Keratinocyte (primary cell): ENCODE measurements at regions not wholly inside any gene's neighbourhood (a gene's known extent, or its start where the extent isn't known, plus 50 kb on each side); places are given as distances from the start of the nearest gene placed in this dataset.

Experiments
- DNase-seq: peaks from one replicate; pipeline ENCODE4 v3.0.0-alpha.2; 2011; ENCODE audit warnings: low read depth, missing footprints, low spot score
- FAIRE-seq: peaks from 2 replicates; lab custom pipeline; 2011; peaks lifted over from hg19 to GRCh38; lab: Jason Lieb, UNC
- H2AFZ ChIP-seq: 2 replicates; pipeline ENCODE4 v1.6.0; 2012; ENCODE audit warnings: low read length, control low read depth, inconsistent platforms; ENCODE audit not compliant: control insufficient read depth
- H3K27ac ChIP-seq: 2 replicates; pipeline ENCODE4 v1.5.1; 2011; ENCODE audit warnings: low read length; ENCODE audit not compliant: control insufficient read depth, insufficient read depth
- H3K27me3 ChIP-seq: 3 replicates; pipeline ENCODE4 v1.6.0; 2011; ENCODE audit warnings: low read length; ENCODE audit not compliant: control insufficient read depth, insufficient read depth; ENCODE audit errors: extremely low read depth
- H3K36me3 ChIP-seq, 2 experiments: 2 replicates in 1 of 2; 3 replicates in 1 of 2; pipeline ENCODE4 v1.5.1; 2011; ENCODE audit warnings: low read length in 2 of 2, mild to moderate bottlenecking in 1 of 2; ENCODE audit not compliant: control insufficient read depth in 2 of 2, insufficient read depth in 2 of 2; ENCODE audit errors: extremely low read depth in 1 of 2
- H3K4me1 ChIP-seq: 3 replicates; pipeline ENCODE4 v1.5.1; 2011; ENCODE audit warnings: low read length; ENCODE audit not compliant: control insufficient read depth, insufficient read depth; ENCODE audit errors: extremely low read depth
- H3K4me2 ChIP-seq: 3 replicates; pipeline ENCODE4 v1.6.0; 2011; ENCODE audit warnings: low read depth, low read length; ENCODE audit not compliant: control insufficient read depth, insufficient read depth; ENCODE audit errors: extremely low read depth
- H3K4me3 ChIP-seq, 3 experiments: fragments of 200-600 bp in 1 of 3; sonication (generic) in 1 of 3; 2 replicates in 2 of 3; 3 replicates in 1 of 3; pipeline ENCODE4 v1.5.1; 2011 to 2016; ENCODE audit warnings: low read length in 3 of 3, mild to moderate bottlenecking in 3 of 3, control low read depth in 2 of 3, inconsistent platforms in 1 of 3, low read depth in 1 of 3, mixed read lengths in 1 of 3, mixed run types in 1 of 3, moderate library complexity in 1 of 3; ENCODE audit not compliant: control insufficient read depth in 2 of 3, insufficient read depth in 2 of 3; ENCODE audit errors: extremely low read depth in 1 of 3
- H3K79me2 ChIP-seq: 2 replicates; pipeline ENCODE4 v1.6.0; 2012; ENCODE audit warnings: low read length; ENCODE audit not compliant: control insufficient read depth, insufficient read depth
- H3K9ac ChIP-seq: 3 replicates; pipeline ENCODE4 v1.6.0; 2011; ENCODE audit warnings: low read length; ENCODE audit not compliant: control insufficient read depth, insufficient read depth; ENCODE audit errors: extremely low read depth
- H3K9me1 ChIP-seq: 3 replicates; pipeline ENCODE4 v1.6.0; 2011; ENCODE audit warnings: low read length; ENCODE audit not compliant: control insufficient read depth, insufficient read depth; ENCODE audit errors: extremely low read depth
- H3K9me3 ChIP-seq: 2 replicates; pipeline ENCODE4 v1.5.1; 2012; ENCODE audit warnings: low read depth, low read length; ENCODE audit not compliant: control insufficient read depth
- H4K20me1 ChIP-seq: 3 replicates; pipeline ENCODE4 v1.6.0; 2011; ENCODE audit warnings: low read length; ENCODE audit not compliant: control insufficient read depth, insufficient read depth; ENCODE audit errors: extremely low read depth
- CTCF ChIP-seq, 3 experiments: IDR thresholded peaks in 1 of 3; conservative IDR thresholded peaks in 1 of 3; optimal IDR thresholded peaks in 1 of 3; 2 replicates in 2 of 3; 3 replicates in 1 of 3; pipeline versions ENCODE3 to v1.5.1; 2011; ENCODE audit warnings: low read length in 3 of 3, mild to moderate bottlenecking in 3 of 3, moderate library complexity in 2 of 3, control low read depth in 1 of 3, inconsistent platforms in 1 of 3; ENCODE audit not compliant: insufficient read depth in 2 of 3; ENCODE audit errors: extremely low read depth in 1 of 3
- EZH2 ChIP-seq: IDR thresholded peaks from one replicate; pipeline ENCODE4 v1.6.1; 2012; ENCODE audit warnings: inconsistent platforms, mild to moderate bottlenecking, low read length, moderate library complexity
- dilution Hi-C: fragments of 300-500 bp; cut with MboI; formaldehyde crosslinking; loops from one replicate; pipeline ENCODE4 v1.7.0; 2020; ENCODE audit warnings: low sequenced_read_pairs; ENCODE audit not compliant: extremely low pct_ligation_motif_present

- H3K27me3 ChIP-seq = no peaks in the 10 kb centered on the region
- dilution Hi-C loops = no loop called here
- DNase-seq (peak; percentile 76), FAIRE-seq (peak; percentile 79)
- TF ChIP-seq CTCF (optimal IDR thresholded peaks at IDR 0.05 in 1 of 3, IDR thresholded peaks at IDR 0.05 in 1 of 3, conservative IDR thresholded peaks at IDR 0.05 in 1 of 3; ENCODE audit: extremely low read depth in 1 of 3, insufficient read depth in 2 of 3, low read length in 3 of 3) (no peak), EZH2 (no peak)
- H3K4me1 ChIP-seq = peaks cover 42% of the 10 kb centered on the region
- H3K4me2 ChIP-seq = peak overlapping the region; percentile 44
- no peaks in the 10 kb centered on the region for H3K9me3 ChIP-seq
- no peak overlapping the region for H2AFZ ChIP-seq
- peaks cover 2% of the 10 kb centered on the region for H3K9me1 ChIP-seq
- no peaks in the 10 kb centered on the region for H4K20me1 ChIP-seq
- peak overlapping the region; percentile 54 for H3K27ac ChIP-seq
- H3K79me2 ChIP-seq = no peaks in the 10 kb centered on the region
- H3K36me3 ChIP-seq = no peaks in the 10 kb centered on the region
- peak overlapping the region; percentile 18 for H3K9ac ChIP-seq
- H3K4me3 ChIP-seq = peak overlapping the region in 2 of 3 experiments; percentile 5 to 18
These were observed 75.8 kb downstream of the BUD13 start for GRCh38 chr11:116697011-116697410.

- Histone ChIP-seq H3K79me2 (no peaks in the 10 kb centered on the region), H3K4me3 (peak overlapping the region in 2 of 3 experiments; percentile 5 to 18), H3K9ac (peak overlapping the region; percentile 18), H3K36me3 (no peaks in the 10 kb centered on the region), H3K27ac (peak overlapping the region; percentile 54), H3K4me2 (peak overlapping the region; percentile 44), H3K9me3 (no peaks in the 10 kb centered on the region), H4K20me1 (no peaks in the 10 kb centered on the region), H2AFZ (no peak overlapping the region), H3K4me1 (peaks cover 42% of the 10 kb centered on the region), H3K27me3 (no peaks in the 10 kb centered on the region), H3K9me1 (peaks cover 2% of the 10 kb centered on the region)
- dilution Hi-C loops = no loop called here
- FAIRE-seq (peak; percentile 90), DNase-seq (peak; percentile 44)
- TF ChIP-seq CTCF (optimal IDR thresholded peaks at IDR 0.05 in 1 of 3, IDR thresholded peaks at IDR 0.05 in 1 of 3, conservative IDR thresholded peaks at IDR 0.05 in 1 of 3; ENCODE audit: extremely low read depth in 1 of 3, insufficient read depth in 2 of 3, low read length in 3 of 3) = no peak
- no peak for TF ChIP-seq EZH2
These were observed 76.3 kb downstream of the BUD13 start for GRCh38 chr11:116696381-116696941.
